ENCODE measurements at regions not wholly inside any gene's neighbourhood (a gene's known extent, or its start where the extent isn't known, plus 50 kb on each side); places are given as distances from the start of the nearest gene placed in this dataset.

- TF ChIP-seq CTCF (conservative IDR thresholded peaks at IDR 0.05; ENCODE audit: low read length), result no peak
- TF ChIP-seq EZH2phosphoT487 (IDR thresholded peaks at IDR 0.05; ENCODE audit: borderline replicate concordance), result no peak
Observed at GRCh38 chr7:121634356-121634755, 238.2 kb upstream of the FAM3C start.

Measured in Loucy (cell line).